ENCODE measurements at regions not wholly inside any gene's neighbourhood (a gene's known extent, or its start where the extent isn't known, plus 50 kb on each side); places are given as distances from the start of the nearest gene placed in this dataset.

- H4K20me1 ChIP-seq (ENCODE audit: insufficient read depth) = no peaks in the 10 kb centered on the region
- no peak overlapping the region for H3K9ac ChIP-seq (ENCODE audit: low read length)
- H3K27me3 ChIP-seq (ENCODE audit: insufficient read depth, low read depth, low read length) = no peaks in the 10 kb centered on the region
- no peaks in the 10 kb centered on the region for H3K9me3 ChIP-seq (ENCODE audit: low read length)
- H3K36me3 ChIP-seq (ENCODE audit: insufficient read depth, low read length) = no peaks in the 10 kb centered on the region
- H3K9me2 ChIP-seq (ENCODE audit: insufficient read depth, low read length) = no peaks in the 10 kb centered on the region
- peak overlapping the region; percentile 10 for H3K4me2 ChIP-seq (ENCODE audit: low read length)
- no peak overlapping the region for H3K27ac ChIP-seq (ENCODE audit: low read length)
- no peak overlapping the region for H2AFZ ChIP-seq (ENCODE audit: low read depth, low read length)
- no peak overlapping the region for H3K4me3 ChIP-seq (ENCODE audit: low read length)
- TF ChIP-seq, protein P1, sequence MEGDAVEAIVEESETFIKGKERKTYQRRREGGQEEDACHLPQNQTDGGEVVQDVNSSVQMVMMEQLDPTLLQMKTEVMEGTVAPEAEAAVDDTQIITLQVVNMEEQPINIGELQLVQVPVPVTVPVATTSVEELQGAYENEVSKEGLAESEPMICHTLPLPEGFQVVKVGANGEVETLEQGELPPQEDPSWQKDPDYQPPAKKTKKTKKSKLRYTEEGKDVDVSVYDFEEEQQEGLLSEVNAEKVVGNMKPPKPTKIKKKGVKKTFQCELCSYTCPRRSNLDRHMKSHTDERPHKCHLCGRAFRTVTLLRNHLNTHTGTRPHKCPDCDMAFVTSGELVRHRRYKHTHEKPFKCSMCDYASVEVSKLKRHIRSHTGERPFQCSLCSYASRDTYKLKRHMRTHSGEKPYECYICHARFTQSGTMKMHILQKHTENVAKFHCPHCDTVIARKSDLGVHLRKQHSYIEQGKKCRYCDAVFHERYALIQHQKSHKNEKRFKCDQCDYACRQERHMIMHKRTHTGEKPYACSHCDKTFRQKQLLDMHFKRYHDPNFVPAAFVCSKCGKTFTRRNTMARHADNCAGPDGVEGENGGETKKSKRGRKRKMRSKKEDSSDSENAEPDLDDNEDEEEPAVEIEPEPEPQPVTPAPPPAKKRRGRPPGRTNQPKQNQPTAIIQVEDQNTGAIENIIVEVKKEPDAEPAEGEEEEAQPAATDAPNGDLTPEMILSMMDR (IDR thresholded peaks at IDR 0.05; ENCODE audit: poor library complexity, severe bottlenecking) = no peak
- TF ChIP-seq MXI1 (conservative IDR thresholded peaks at IDR 0.05; ENCODE audit: poor library complexity, severe bottlenecking) (no peak), POLR2AphosphoS5 (IDR thresholded peaks at IDR 0.05) (peak; percentile 46), SMC3 (conservative IDR thresholded peaks at IDR 0.05; ENCODE audit: poor library complexity) (no peak), EP300 (conservative IDR thresholded peaks at IDR 0.05; ENCODE audit: poor library complexity, severe bottlenecking) (peak; percentile 84)
- TF ChIP-seq, protein P2, sequence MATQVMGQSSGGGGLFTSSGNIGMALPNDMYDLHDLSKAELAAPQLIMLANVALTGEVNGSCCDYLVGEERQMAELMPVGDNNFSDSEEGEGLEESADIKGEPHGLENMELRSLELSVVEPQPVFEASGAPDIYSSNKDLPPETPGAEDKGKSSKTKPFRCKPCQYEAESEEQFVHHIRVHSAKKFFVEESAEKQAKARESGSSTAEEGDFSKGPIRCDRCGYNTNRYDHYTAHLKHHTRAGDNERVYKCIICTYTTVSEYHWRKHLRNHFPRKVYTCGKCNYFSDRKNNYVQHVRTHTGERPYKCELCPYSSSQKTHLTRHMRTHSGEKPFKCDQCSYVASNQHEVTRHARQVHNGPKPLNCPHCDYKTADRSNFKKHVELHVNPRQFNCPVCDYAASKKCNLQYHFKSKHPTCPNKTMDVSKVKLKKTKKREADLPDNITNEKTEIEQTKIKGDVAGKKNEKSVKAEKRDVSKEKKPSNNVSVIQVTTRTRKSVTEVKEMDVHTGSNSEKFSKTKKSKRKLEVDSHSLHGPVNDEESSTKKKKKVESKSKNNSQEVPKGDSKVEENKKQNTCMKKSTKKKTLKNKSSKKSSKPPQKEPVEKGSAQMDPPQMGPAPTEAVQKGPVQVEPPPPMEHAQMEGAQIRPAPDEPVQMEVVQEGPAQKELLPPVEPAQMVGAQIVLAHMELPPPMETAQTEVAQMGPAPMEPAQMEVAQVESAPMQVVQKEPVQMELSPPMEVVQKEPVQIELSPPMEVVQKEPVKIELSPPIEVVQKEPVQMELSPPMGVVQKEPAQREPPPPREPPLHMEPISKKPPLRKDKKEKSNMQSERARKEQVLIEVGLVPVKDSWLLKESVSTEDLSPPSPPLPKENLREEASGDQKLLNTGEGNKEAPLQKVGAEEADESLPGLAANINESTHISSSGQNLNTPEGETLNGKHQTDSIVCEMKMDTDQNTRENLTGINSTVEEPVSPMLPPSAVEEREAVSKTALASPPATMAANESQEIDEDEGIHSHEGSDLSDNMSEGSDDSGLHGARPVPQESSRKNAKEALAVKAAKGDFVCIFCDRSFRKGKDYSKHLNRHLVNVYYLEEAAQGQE (IDR thresholded peaks at IDR 0.05; ENCODE audit: borderline replicate concordance) = peak; percentile 80
- no peaks in the 10 kb centered on the region for H3F3A ChIP-seq (ENCODE audit: insufficient read depth, low read length, poor library complexity, severe bottlenecking)
- H3K79me2 ChIP-seq (replicated peaks; ENCODE audit: insufficient read depth, low read length) = no peaks in the 10 kb centered on the region
Observed at GRCh38 chr3:145865399-145866018, 295.5 kb downstream of the PLOD2 start.

DNA sequence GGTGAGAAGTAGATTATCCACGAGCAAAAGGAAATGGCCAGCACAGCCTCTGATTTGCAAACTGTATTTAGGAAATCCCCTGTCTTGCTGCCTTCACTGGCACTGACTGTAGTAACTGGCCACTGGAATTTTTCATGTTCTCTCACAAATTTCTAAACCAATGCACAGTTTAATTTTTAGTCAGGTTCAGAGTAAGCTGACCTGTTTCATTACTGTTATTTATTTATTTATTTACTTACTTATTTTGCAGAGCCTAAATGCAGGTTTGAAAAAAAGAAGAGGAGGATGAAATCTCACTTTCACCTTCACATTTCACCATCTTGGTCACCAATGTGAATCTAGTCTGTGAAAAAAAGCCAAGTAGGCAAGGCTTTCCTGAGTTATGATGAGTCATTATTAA lies 291.0 kb downstream of the PLOD2 start:
- no peak overlapping the region for H3K4me2 ChIP-seq (ENCODE audit: low read length)
- H3K9me2 ChIP-seq (ENCODE audit: insufficient read depth, low read length) = no peaks in the 10 kb centered on the region
- no peak overlapping the region for H3K4me3 ChIP-seq (ENCODE audit: low read length)
- H2AFZ ChIP-seq (ENCODE audit: low read depth, low read length) = no peak overlapping the region
- TF ChIP-seq MXI1 (conservative IDR thresholded peaks at IDR 0.05; ENCODE audit: poor library complexity, severe bottlenecking) = no peak
- no peak for TF ChIP-seq EZH2 (IDR thresholded peaks at IDR 0.05; ENCODE audit: borderline replicate concordance, insufficient read depth, low read length, poor library complexity, severe bottlenecking)
- TF ChIP-seq, protein P2 (IDR thresholded peaks at IDR 0.05; ENCODE audit: borderline replicate concordance) = no peak
- no peak for TF ChIP-seq RAD21 (conservative IDR thresholded peaks at IDR 0.05)
- TF ChIP-seq SMC3 (conservative IDR thresholded peaks at IDR 0.05; ENCODE audit: poor library complexity) = no peak
- TF ChIP-seq TAF1 (IDR thresholded peaks at IDR 0.05; ENCODE audit: low read depth) = no peak
- TF ChIP-seq, protein P1 (IDR thresholded peaks at IDR 0.05; ENCODE audit: poor library complexity, severe bottlenecking) = no peak
- TF ChIP-seq POLR2AphosphoS5 (IDR thresholded peaks at IDR 0.05) = no peak
- no peak for TF ChIP-seq EP300 (conservative IDR thresholded peaks at IDR 0.05; ENCODE audit: poor library complexity, severe bottlenecking)
- no peaks in the 10 kb centered on the region for H3K79me2 ChIP-seq (replicated peaks; ENCODE audit: insufficient read depth, low read length)
- H3K36me3 ChIP-seq (ENCODE audit: insufficient read depth, low read length) = no peaks in the 10 kb centered on the region
- H3K27me3 ChIP-seq (ENCODE audit: insufficient read depth, low read depth, low read length) = no peaks in the 10 kb centered on the region
- no peak overlapping the region for H3K9ac ChIP-seq (ENCODE audit: low read length)
- H4K20me1 ChIP-seq (ENCODE audit: insufficient read depth) = no peaks in the 10 kb centered on the region
- no peaks in the 10 kb centered on the region for H3F3A ChIP-seq (ENCODE audit: insufficient read depth, low read length, poor library complexity, severe bottlenecking)
- H3K27ac ChIP-seq (ENCODE audit: low read length) = no peak overlapping the region
- H3K9me3 ChIP-seq (ENCODE audit: low read length) = no peaks in the 10 kb centered on the region
